ENCODE measurements at regions not wholly inside any gene's neighbourhood (a gene's known extent, or its start where the extent isn't known, plus 50 kb on each side); places are given as distances from the start of the nearest gene placed in this dataset.
A peak's percentile ranks its signal among the peaks of the same experiment; 100 is the strongest.

GRCh38 chr10:47217113-47217512, 82.9 kb upstream of the GDF10 start:
- TF ChIP-seq, protein P1, sequence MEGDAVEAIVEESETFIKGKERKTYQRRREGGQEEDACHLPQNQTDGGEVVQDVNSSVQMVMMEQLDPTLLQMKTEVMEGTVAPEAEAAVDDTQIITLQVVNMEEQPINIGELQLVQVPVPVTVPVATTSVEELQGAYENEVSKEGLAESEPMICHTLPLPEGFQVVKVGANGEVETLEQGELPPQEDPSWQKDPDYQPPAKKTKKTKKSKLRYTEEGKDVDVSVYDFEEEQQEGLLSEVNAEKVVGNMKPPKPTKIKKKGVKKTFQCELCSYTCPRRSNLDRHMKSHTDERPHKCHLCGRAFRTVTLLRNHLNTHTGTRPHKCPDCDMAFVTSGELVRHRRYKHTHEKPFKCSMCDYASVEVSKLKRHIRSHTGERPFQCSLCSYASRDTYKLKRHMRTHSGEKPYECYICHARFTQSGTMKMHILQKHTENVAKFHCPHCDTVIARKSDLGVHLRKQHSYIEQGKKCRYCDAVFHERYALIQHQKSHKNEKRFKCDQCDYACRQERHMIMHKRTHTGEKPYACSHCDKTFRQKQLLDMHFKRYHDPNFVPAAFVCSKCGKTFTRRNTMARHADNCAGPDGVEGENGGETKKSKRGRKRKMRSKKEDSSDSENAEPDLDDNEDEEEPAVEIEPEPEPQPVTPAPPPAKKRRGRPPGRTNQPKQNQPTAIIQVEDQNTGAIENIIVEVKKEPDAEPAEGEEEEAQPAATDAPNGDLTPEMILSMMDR (IDR thresholded peaks at IDR 0.05) = no peak
- H3K36me3 ChIP-seq = no peaks in the 10 kb centered on the region
- no peaks in the 10 kb centered on the region for H3K9me3 ChIP-seq
- ATAC-seq (no peak), DNase-seq (no peak)
- no peak overlapping the region for H3K27ac ChIP-seq
- no peaks in the 10 kb centered on the region for H3K27me3 ChIP-seq
- H3K4me1 ChIP-seq = no peaks in the 10 kb centered on the region
- no peak overlapping the region for H3K4me3 ChIP-seq
- intact Hi-C loops (cut with DNase I) = no loop called here

DNA sequence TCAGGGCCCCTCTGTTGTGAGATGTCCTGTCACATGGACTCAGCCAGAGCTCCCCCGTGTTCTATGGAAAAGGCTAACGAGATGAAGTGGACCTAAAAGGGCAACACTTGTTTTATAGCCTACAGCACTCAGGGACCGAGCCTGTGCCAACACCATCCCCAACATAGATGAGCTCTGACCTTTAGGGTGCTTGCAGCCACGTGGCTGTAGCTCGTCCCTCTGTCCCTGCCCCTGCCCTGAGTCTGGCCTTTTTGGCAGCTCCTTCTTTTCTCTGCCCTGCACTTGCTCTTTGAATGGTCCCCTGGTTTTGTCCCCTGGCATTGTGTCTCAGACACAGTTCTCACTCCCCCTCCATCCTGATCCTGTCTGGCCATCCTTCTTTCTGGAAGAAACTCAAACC, 81.2 kb upstream of the GDF10 start:
- no peaks in the 10 kb centered on the region for H3K9me3 ChIP-seq
- H3K4me1 ChIP-seq = no peaks in the 10 kb centered on the region
- H3K27ac ChIP-seq = no peak overlapping the region
- H3K36me3 ChIP-seq = no peaks in the 10 kb centered on the region
- intact Hi-C loops (cut with DNase I) = no loop called here
- no peak overlapping the region for H3K4me3 ChIP-seq
- no peaks in the 10 kb centered on the region for H3K27me3 ChIP-seq
- no peak for DNase-seq
- TF ChIP-seq, protein P1 (IDR thresholded peaks at IDR 0.05) = no peak
- peak; percentile 27 for ATAC-seq

GRCh38 chr10:47222461-47222860, 77.5 kb upstream of the GDF10 start:
- TF ChIP-seq, protein P1 (IDR thresholded peaks at IDR 0.05) = no peak
- no peak overlapping the region for H3K4me3 ChIP-seq
- H3K36me3 ChIP-seq = no peaks in the 10 kb centered on the region
- intact Hi-C loops (cut with DNase I) = no loop called here
- DNase-seq (no peak), ATAC-seq (no peak)
- H3K27ac ChIP-seq = no peak overlapping the region
- H3K9me3 ChIP-seq = no peaks in the 10 kb centered on the region
- no peaks in the 10 kb centered on the region for H3K27me3 ChIP-seq
- no peaks in the 10 kb centered on the region for H3K4me1 ChIP-seq

- no peak overlapping the region for H3K4me3 ChIP-seq
- ATAC-seq (no peak), DNase-seq (no peak)
- H3K27ac ChIP-seq = no peak overlapping the region
- no peaks in the 10 kb centered on the region for H3K27me3 ChIP-seq
- H3K4me1 ChIP-seq = no peaks in the 10 kb centered on the region
- no peaks in the 10 kb centered on the region for H3K36me3 ChIP-seq
- no peaks in the 10 kb centered on the region for H3K9me3 ChIP-seq
- TF ChIP-seq, protein P1 (IDR thresholded peaks at IDR 0.05) = no peak
- intact Hi-C loops (cut with DNase I) = no loop called here
Observed at GRCh38 chr10:47223236-47223635, 76.8 kb upstream of the GDF10 start.

GRCh38 chr10:47224546-47225218, 75.3 kb upstream of the GDF10 start:
- H3K27ac ChIP-seq = no peak overlapping the region
- TF ChIP-seq, protein P1 (IDR thresholded peaks at IDR 0.05) = no peak
- H3K36me3 ChIP-seq = no peaks in the 10 kb centered on the region
- H3K4me1 ChIP-seq = no peaks in the 10 kb centered on the region
- intact Hi-C loops (cut with DNase I) = no loop called here
- DNase-seq (no peak), ATAC-seq (no peak)
- H3K4me3 ChIP-seq = no peak overlapping the region
- no peaks in the 10 kb centered on the region for H3K9me3 ChIP-seq
- no peaks in the 10 kb centered on the region for H3K27me3 ChIP-seq

All from upper lobe of right lung (tissue), 1 donor.